ENCODE measurements at regions not wholly inside any gene's neighbourhood (a gene's known extent, or its start where the extent isn't known, plus 50 kb on each side); places are given as distances from the start of the nearest gene placed in this dataset.

DNA sequence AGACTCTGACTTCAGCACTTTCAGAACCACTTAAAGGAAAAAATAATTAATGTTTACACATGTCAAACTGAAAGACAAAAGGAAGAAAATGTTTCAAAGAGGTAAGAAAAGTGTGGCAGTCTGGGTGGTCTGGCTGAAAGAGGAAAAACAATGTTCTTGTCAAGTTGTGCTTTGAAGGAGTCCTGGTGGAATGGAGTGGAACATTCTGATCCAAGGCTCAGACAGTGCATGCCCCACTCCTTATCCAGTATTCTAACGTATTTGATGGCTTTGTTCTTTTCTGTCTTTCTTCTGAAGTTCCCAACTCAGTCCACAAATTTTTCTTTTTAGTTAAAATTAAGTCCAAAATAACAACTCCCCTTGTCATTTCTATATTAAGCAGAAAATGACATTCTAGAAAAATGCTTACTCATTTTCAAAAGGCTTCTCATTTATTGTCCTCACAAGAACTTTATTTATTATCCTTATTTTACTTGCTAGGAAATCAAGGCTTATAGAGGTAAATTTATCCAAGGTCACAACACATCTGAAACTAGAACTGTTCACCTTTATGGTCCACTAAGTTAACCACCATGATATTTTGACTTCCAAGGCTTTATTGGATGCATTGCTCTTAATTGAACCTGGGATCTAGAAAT is 121.7 kb upstream of the NAP1L1 start:
- Histone ChIP-seq H3K9me3 (no peaks in the 10 kb centered on the region), H3K27ac (no peak overlapping the region), H3K4me3 (no peak overlapping the region), H3K27me3 (ENCODE audit: insufficient read depth in 3 of 3, low read length in 2 of 3) (no peaks in the 10 kb centered on the region), H3K4me1 (no peaks in the 10 kb centered on the region), H3K36me3 (ENCODE audit: insufficient read depth in 1 of 2, low read depth in 1 of 2) (no peaks in the 10 kb centered on the region)
- TF ChIP-seq CTCF (IDR thresholded peaks at IDR 0.05): no peak
- DNase-seq (no peak), ATAC-seq (no peak)
- intact Hi-C loops (cut with DNase I): no loop called here
- 30 to 43% (median 35%) methylated on average over 1 of the region's 1 CpG for WGBS, 3 donors

DNA sequence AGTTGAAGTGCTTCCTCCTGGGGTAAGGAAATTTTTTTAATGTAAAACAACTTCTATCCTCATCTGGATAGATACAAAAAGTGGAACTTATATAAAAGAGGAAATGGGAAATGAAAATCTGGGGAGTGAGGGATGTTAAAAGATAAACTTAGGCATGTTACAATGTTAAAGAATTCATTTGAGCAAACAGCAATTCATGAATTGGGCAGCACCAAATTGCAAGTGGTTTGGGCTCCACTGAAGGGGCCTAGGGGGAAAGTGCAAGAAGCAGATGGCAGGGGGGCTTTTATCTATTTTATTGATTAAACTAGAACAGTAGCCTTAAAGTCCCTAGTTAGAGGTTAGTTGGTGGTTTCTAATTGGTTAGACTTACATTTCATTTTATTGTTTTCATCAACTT is 118.1 kb upstream of the NAP1L1 start:
- no peak for TF ChIP-seq CTCF (IDR thresholded peaks at IDR 0.05)

DNA sequence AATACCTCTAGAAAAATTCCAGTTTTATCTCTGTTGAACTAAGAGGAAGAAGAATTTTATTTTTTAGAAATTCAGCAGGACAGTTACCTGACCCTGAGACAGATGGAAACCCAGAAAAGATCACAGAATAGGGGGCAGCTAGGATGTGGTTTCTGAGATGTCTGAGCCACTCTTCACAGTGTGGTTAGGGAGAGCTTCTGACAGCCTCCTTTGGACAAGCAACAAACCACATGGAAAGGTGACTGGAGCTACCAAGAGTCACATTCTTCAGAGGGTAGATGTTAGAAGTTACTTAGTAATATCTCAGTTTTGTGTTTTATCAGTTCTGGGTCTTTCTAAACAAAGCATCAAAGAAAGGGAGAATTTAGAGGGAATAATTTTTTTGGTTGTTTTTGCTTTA is 117.3 kb upstream of the NAP1L1 start:
- Histone ChIP-seq H3K4me3 (no peak overlapping the region), H3K9me3 (peaks cover 24% of the 10 kb centered on the region), H3K27me3 (ENCODE audit: insufficient read depth in 3 of 3, low read length in 2 of 3) (no peaks in the 10 kb centered on the region), H3K27ac (no peak overlapping the region), H3K4me1 (no peaks in the 10 kb centered on the region), H3K36me3 (ENCODE audit: insufficient read depth in 1 of 2, low read depth in 1 of 2) (no peaks in the 10 kb centered on the region)
- DNase-seq (no peak), ATAC-seq (no peak)
- TF ChIP-seq CTCF (IDR thresholded peaks at IDR 0.05): no peak
- intact Hi-C loops (cut with DNase I): no loop called here

More for the DNA sequence above, 118.1 kb upstream of the NAP1L1 start:
- Histone ChIP-seq H3K9me3 (peaks cover 23% of the 10 kb centered on the region), H3K36me3 (ENCODE audit: insufficient read depth in 1 of 2, low read depth in 1 of 2) (no peaks in the 10 kb centered on the region), H3K27ac (no peak overlapping the region), H3K4me1 (no peaks in the 10 kb centered on the region), H3K4me3 (no peak overlapping the region), H3K27me3 (ENCODE audit: insufficient read depth in 3 of 3, low read length in 2 of 3) (no peaks in the 10 kb centered on the region)
- DNase-seq: no peak
- ATAC-seq: no peak
- intact Hi-C loops (cut with DNase I): no loop called here

GRCh38 chr12:76201316-76201715 is 116.8 kb upstream of the NAP1L1 start:
- Histone ChIP-seq H3K36me3 (ENCODE audit: insufficient read depth in 1 of 2, low read depth in 1 of 2) (no peaks in the 10 kb centered on the region), H3K27ac (no peak overlapping the region), H3K27me3 (ENCODE audit: insufficient read depth in 3 of 3, low read length in 2 of 3) (no peaks in the 10 kb centered on the region), H3K9me3 (peaks cover 24% of the 10 kb centered on the region), H3K4me3 (no peak overlapping the region), H3K4me1 (no peaks in the 10 kb centered on the region)
- no peak for ATAC-seq
- DNase-seq: no peak
- intact Hi-C loops (cut with DNase I): no loop called here
- no peak for TF ChIP-seq CTCF (IDR thresholded peaks at IDR 0.05)
- WGBS, 3 donors: 33 to 39% (median 35%) methylated on average over 2 of the region's 2 CpGs

DNA sequence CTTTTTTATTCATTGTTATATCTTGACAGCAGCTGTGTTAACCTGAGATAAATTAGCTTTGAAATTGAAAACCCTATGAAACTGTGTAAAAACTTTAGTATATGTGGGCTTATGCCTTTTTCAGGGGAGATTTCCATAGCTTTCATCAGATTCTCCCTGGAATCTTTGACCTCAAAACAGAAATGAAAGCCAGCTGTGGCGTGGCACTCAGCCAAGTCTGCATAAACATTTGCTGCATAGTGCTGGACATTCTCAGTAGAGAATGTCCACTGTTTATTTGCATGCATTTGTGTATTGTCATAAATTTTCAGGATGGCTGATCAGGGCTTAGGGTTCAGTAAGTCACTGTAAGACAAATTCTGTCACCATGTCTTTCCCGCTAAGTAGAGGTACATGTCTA is 115.3 kb upstream of the NAP1L1 start:
- Histone ChIP-seq H3K9me3 (peaks cover 24% of the 10 kb centered on the region), H3K4me3 (no peak overlapping the region), H3K27me3 (ENCODE audit: insufficient read depth in 3 of 3, low read length in 2 of 3) (no peaks in the 10 kb centered on the region), H3K27ac (no peak overlapping the region), H3K36me3 (ENCODE audit: insufficient read depth in 1 of 2, low read depth in 1 of 2) (no peaks in the 10 kb centered on the region), H3K4me1 (no peaks in the 10 kb centered on the region)
- no peak for TF ChIP-seq CTCF (IDR thresholded peaks at IDR 0.05)
- ATAC-seq (no peak), DNase-seq (no peak)
- WGBS, 3 donors: 53 to 64% (median 54%) methylated on average over 2 of the region's 2 CpGs
- intact Hi-C loops (cut with DNase I): no loop called here

Measured in psoas muscle (tissue), 7 donors.